ENCODE measurements at regions not wholly inside any gene's neighbourhood (a gene's known extent, or its start where the extent isn't known, plus 50 kb on each side); places are given as distances from the start of the nearest gene placed in this dataset.

DNA sequence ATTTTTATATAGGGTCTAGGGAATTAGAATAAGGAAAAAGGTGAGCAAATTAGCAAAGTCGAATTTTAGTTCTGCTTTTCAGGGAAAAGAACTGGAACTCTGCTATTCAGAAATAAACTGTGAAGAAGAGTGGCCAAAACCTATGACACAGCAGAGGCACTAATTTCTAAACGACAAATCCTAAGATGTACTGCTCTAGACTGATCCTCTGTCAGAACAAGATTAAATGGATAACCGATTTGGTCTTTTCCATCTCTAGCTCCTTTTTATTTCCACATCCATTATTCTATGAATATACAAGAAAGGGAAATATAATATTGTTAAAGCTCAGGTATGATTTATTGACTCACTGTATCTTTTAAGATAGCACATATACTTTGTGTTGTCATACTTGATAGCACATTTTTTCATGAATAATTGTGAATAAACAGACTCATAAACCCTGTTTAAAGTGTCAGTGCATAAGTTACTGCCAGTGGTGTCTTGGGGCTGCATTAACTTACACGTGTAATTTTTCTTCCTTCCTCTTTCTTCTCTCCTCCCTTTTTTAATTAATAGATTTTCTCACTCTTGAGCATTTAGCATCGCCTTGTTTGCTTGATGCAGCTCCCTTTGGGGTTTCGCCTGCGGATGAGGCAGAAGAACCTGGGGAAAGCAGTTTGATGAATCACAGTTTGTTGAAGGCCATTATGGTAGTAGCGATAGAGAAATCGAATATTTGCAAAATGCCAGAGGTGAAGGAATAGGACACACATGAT lies 496.6 kb downstream of the ADGRL2 start:
- Histone ChIP-seq H4K8ac (ENCODE audit: low read depth in 2 of 2, low read length in 2 of 2) (no peak overlapping the region), H3K23ac (ENCODE audit: low read depth, low read length) (no peak overlapping the region), H3K9me3 (ENCODE audit: control insufficient read depth, insufficient read depth, low read length) (no peaks in the 10 kb centered on the region), H2AK5ac (ENCODE audit: low read depth, low read length) (no peak overlapping the region), H3K9ac (ENCODE audit: low read depth, low read length) (no peak overlapping the region), H2BK15ac (ENCODE audit: low read depth, low read length) (no peak overlapping the region), H2BK20ac (ENCODE audit: low read depth, low read length) (no peak overlapping the region), H2AFZ (replicated peaks; ENCODE audit: low read length, poor library complexity) (no peak overlapping the region), H3K4ac (ENCODE audit: low read depth, low read length) (no peak overlapping the region), H2AK9ac (replicated peaks; ENCODE audit: low read depth, low read length, poor library complexity) (no peak overlapping the region), H3K14ac (replicated peaks; ENCODE audit: low read depth, low read length) (no peak overlapping the region), H4K91ac (ENCODE audit: insufficient read depth, low read depth, low read length) (no peak overlapping the region), H3K9me1 (ENCODE audit: insufficient read depth, low read length) (no peaks in the 10 kb centered on the region), H3K56ac (ENCODE audit: extremely low read depth, insufficient read depth, low read length) (no peak overlapping the region), H3K4me1 (ENCODE audit: control insufficient read depth, insufficient read depth, low read length) (no peaks in the 10 kb centered on the region), H2BK120ac (ENCODE audit: low read depth, low read length) (no peak overlapping the region), H3K79me1 (ENCODE audit: low read depth in 1 of 2, low read length in 2 of 2) (no peaks in the 10 kb centered on the region), H4K20me1 (ENCODE audit: insufficient read depth, low read length) (no peaks in the 10 kb centered on the region), H3K18ac (ENCODE audit: low read depth, low read length) (no peak overlapping the region), H3K27ac (ENCODE audit: insufficient read depth, low read length) (no peak overlapping the region), H4K5ac (ENCODE audit: low read depth, low read length) (no peak overlapping the region), H2BK5ac (ENCODE audit: low read depth, low read length, poor library complexity, severe bottlenecking) (no peak overlapping the region), H3K27me3 (ENCODE audit: control insufficient read depth, insufficient read depth, low read length) (no peaks in the 10 kb centered on the region), H3K4me3 (ENCODE audit: insufficient read depth, low read depth, low read length) (no peak overlapping the region), H3K4me2 (ENCODE audit: low read depth, low read length) (no peak overlapping the region), H3K36me3 (ENCODE audit: control insufficient read depth, insufficient read depth, low read length) (no peaks in the 10 kb centered on the region)
- ATAC-seq (ENCODE audit: low read depth) (no peak), DNase-seq (no peak)
- CTCF ChIA-PET: no interaction called here
- WGBS, 2 experiments (ENCODE audit: extremely low coverage in 2 of 2, insufficient read length in 1 of 2): no CpG with 5 or more reads among the region's 9 CpGs
- in situ Hi-C loops (cut with MboI; ENCODE audit: low sequenced_read_pairs): no loop called here
- dilution Hi-C loops (cut with HindIII; ENCODE audit: low sequenced_read_pairs, unreplicated experiment): no loop called here
- POLR2A ChIA-PET (ENCODE audit: unreplicated experiment): no interaction called here
- no TSS peak for BruUV-seq (replicated peaks)
- TF ChIP-seq POLR2A (IDR thresholded peaks at IDR 0.05; ENCODE audit: low read depth, low read length): no peak
- TF ChIP-seq, protein P1, sequence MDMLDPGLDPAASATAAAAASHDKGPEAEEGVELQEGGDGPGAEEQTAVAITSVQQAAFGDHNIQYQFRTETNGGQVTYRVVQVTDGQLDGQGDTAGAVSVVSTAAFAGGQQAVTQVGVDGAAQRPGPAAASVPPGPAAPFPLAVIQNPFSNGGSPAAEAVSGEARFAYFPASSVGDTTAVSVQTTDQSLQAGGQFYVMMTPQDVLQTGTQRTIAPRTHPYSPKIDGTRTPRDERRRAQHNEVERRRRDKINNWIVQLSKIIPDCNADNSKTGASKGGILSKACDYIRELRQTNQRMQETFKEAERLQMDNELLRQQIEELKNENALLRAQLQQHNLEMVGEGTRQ (IDR thresholded peaks at IDR 0.05; ENCODE audit: low read depth, low read length): no peak
- TF ChIP-seq SMC3 (IDR thresholded peaks at IDR 0.05; ENCODE audit: low read depth, low read length): no peak
- TF ChIP-seq RCOR1 (IDR thresholded peaks at IDR 0.05; ENCODE audit: insufficient replicate concordance, low read length): no peak
- TF ChIP-seq MXI1 (IDR thresholded peaks at IDR 0.05; ENCODE audit: borderline replicate concordance, low read depth, low read length): no peak
- TF ChIP-seq FOS (IDR thresholded peaks at IDR 0.05; ENCODE audit: low read depth, low read length): no peak
- TF ChIP-seq, protein P2, sequence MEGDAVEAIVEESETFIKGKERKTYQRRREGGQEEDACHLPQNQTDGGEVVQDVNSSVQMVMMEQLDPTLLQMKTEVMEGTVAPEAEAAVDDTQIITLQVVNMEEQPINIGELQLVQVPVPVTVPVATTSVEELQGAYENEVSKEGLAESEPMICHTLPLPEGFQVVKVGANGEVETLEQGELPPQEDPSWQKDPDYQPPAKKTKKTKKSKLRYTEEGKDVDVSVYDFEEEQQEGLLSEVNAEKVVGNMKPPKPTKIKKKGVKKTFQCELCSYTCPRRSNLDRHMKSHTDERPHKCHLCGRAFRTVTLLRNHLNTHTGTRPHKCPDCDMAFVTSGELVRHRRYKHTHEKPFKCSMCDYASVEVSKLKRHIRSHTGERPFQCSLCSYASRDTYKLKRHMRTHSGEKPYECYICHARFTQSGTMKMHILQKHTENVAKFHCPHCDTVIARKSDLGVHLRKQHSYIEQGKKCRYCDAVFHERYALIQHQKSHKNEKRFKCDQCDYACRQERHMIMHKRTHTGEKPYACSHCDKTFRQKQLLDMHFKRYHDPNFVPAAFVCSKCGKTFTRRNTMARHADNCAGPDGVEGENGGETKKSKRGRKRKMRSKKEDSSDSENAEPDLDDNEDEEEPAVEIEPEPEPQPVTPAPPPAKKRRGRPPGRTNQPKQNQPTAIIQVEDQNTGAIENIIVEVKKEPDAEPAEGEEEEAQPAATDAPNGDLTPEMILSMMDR (conservative IDR thresholded peaks at IDR 0.05; ENCODE audit: low read depth, low read length): no peak
- TF ChIP-seq, protein P3, sequence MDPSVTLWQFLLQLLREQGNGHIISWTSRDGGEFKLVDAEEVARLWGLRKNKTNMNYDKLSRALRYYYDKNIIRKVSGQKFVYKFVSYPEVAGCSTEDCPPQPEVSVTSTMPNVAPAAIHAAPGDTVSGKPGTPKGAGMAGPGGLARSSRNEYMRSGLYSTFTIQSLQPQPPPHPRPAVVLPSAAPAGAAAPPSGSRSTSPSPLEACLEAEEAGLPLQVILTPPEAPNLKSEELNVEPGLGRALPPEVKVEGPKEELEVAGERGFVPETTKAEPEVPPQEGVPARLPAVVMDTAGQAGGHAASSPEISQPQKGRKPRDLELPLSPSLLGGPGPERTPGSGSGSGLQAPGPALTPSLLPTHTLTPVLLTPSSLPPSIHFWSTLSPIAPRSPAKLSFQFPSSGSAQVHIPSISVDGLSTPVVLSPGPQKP (IDR thresholded peaks at IDR 0.05; ENCODE audit: borderline replicate concordance, low read depth, low read length): no peak
- no peak for TF ChIP-seq RAD21 (IDR thresholded peaks at IDR 0.05; ENCODE audit: low read length)
- TF ChIP-seq MAZ (IDR thresholded peaks at IDR 0.05; ENCODE audit: borderline replicate concordance, low read depth, low read length): no peak
- no peak for TF ChIP-seq RFX5 (IDR thresholded peaks at IDR 0.05; ENCODE audit: low read depth, low read length)
- TF ChIP-seq CHD1 (IDR thresholded peaks at IDR 0.05; ENCODE audit: low read depth, low read length): no peak
- TF ChIP-seq NFE2L2 (IDR thresholded peaks at IDR 0.05; ENCODE audit: low read depth, low read length): no peak
- TF ChIP-seq BHLHE40 (IDR thresholded peaks at IDR 0.05; ENCODE audit: low read depth, low read length): no peak
- intact Hi-C loops (cut with micrococcal nuclease): no loop called here
